ENCODE measurements at regions not wholly inside any gene's neighbourhood (a gene's known extent, or its start where the extent isn't known, plus 50 kb on each side); places are given as distances from the start of the nearest gene placed in this dataset.

- H3K4me3 ChIP-seq (ENCODE audit: low read depth, low read length): no peak overlapping the region
- no peaks in the 10 kb centered on the region for H3K27me3 ChIP-seq (ENCODE audit: control insufficient read depth, insufficient read depth, low read length)
- no peaks in the 10 kb centered on the region for H3K36me3 ChIP-seq (ENCODE audit: control insufficient read depth, insufficient read depth, low read length)
- no peaks in the 10 kb centered on the region for H3K9me3 ChIP-seq (ENCODE audit: control insufficient read depth, insufficient read depth, low read depth, low read length)
- no peak overlapping the region for H3K9ac ChIP-seq (ENCODE audit: low read length)
- H3K4me1 ChIP-seq (ENCODE audit: control insufficient read depth, insufficient read depth, low read length): no peaks in the 10 kb centered on the region
- H3K27ac ChIP-seq (ENCODE audit: low read depth, low read length): no peak overlapping the region
Measured at GRCh38 chr6:71707059-71707458, 179.3 kb upstream of the RIMS1 start.

DNA sequence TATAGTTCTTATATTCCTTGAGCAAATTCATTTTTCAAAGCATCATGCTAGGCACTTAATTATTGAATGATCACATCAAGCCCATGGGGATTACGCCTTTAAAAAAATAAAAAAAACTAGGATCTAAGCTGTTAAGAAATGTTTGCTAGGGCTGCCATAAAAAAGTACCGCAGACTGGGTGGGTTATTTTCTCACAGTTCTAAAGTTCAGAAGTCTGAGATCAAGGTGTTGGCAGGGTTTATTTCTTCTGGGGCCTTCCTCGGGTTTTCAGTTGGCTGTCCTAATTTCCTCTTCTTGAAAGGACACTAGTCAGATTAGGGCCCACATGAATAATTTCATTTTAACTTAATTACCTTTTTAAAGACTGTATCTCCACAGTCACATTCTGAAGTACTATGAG lies 165.6 kb upstream of the RIMS1 start:
- H3K27me3 ChIP-seq (ENCODE audit: control insufficient read depth, insufficient read depth, low read length): no peaks in the 10 kb centered on the region
- no peak overlapping the region for H3K27ac ChIP-seq (ENCODE audit: low read depth, low read length)
- no peak overlapping the region for H3K4me3 ChIP-seq (ENCODE audit: low read depth, low read length)
- no peaks in the 10 kb centered on the region for H3K36me3 ChIP-seq (ENCODE audit: control insufficient read depth, insufficient read depth, low read length)
- H3K9me3 ChIP-seq (ENCODE audit: control insufficient read depth, insufficient read depth, low read depth, low read length): no peaks in the 10 kb centered on the region
- H3K9ac ChIP-seq (ENCODE audit: low read length): no peak overlapping the region
- no peaks in the 10 kb centered on the region for H3K4me1 ChIP-seq (ENCODE audit: control insufficient read depth, insufficient read depth, low read length)

- no peak overlapping the region for H3K4me3 ChIP-seq (ENCODE audit: low read depth, low read length)
- H3K27ac ChIP-seq (ENCODE audit: low read depth, low read length): no peak overlapping the region
- H3K9ac ChIP-seq (ENCODE audit: low read length): no peak overlapping the region
- H3K9me3 ChIP-seq (ENCODE audit: control insufficient read depth, insufficient read depth, low read depth, low read length): no peaks in the 10 kb centered on the region
- H3K36me3 ChIP-seq (ENCODE audit: control insufficient read depth, insufficient read depth, low read length): no peaks in the 10 kb centered on the region
- H3K27me3 ChIP-seq (ENCODE audit: control insufficient read depth, insufficient read depth, low read length): no peaks in the 10 kb centered on the region
- no peaks in the 10 kb centered on the region for H3K4me1 ChIP-seq (ENCODE audit: control insufficient read depth, insufficient read depth, low read length)
Measured at GRCh38 chr6:71721642-71722041, 164.7 kb upstream of the RIMS1 start.

GRCh38 chr6:71722736-71723135 lies 163.6 kb upstream of the RIMS1 start:
- Histone ChIP-seq H3K27me3 (ENCODE audit: control insufficient read depth, insufficient read depth, low read length) (no peaks in the 10 kb centered on the region), H3K4me1 (ENCODE audit: control insufficient read depth, insufficient read depth, low read length) (no peaks in the 10 kb centered on the region), H3K9ac (ENCODE audit: low read length) (no peak overlapping the region), H3K27ac (ENCODE audit: low read depth, low read length) (no peak overlapping the region), H3K36me3 (ENCODE audit: control insufficient read depth, insufficient read depth, low read length) (no peaks in the 10 kb centered on the region), H3K4me3 (ENCODE audit: low read depth, low read length) (no peak overlapping the region), H3K9me3 (ENCODE audit: control insufficient read depth, insufficient read depth, low read depth, low read length) (no peaks in the 10 kb centered on the region)

GRCh38 chr6:71724456-71725125 lies 161.8 kb upstream of the RIMS1 start:
- Histone ChIP-seq H3K36me3 (ENCODE audit: control insufficient read depth, insufficient read depth, low read length) (no peaks in the 10 kb centered on the region), H3K9me3 (ENCODE audit: control insufficient read depth, insufficient read depth, low read depth, low read length) (no peaks in the 10 kb centered on the region), H3K27me3 (ENCODE audit: control insufficient read depth, insufficient read depth, low read length) (no peaks in the 10 kb centered on the region), H3K9ac (ENCODE audit: low read length) (no peak overlapping the region), H3K27ac (ENCODE audit: low read depth, low read length) (no peak overlapping the region), H3K4me3 (ENCODE audit: low read depth, low read length) (no peak overlapping the region), H3K4me1 (ENCODE audit: control insufficient read depth, insufficient read depth, low read length) (no peaks in the 10 kb centered on the region)

GRCh38 chr6:71725126-71725470 lies 161.3 kb upstream of the RIMS1 start:
- H3K27me3 ChIP-seq (ENCODE audit: control insufficient read depth, insufficient read depth, low read length): no peaks in the 10 kb centered on the region
- no peak overlapping the region for H3K27ac ChIP-seq (ENCODE audit: low read depth, low read length)
- no peaks in the 10 kb centered on the region for H3K4me1 ChIP-seq (ENCODE audit: control insufficient read depth, insufficient read depth, low read length)
- no peaks in the 10 kb centered on the region for H3K36me3 ChIP-seq (ENCODE audit: control insufficient read depth, insufficient read depth, low read length)
- H3K4me3 ChIP-seq (ENCODE audit: low read depth, low read length): no peak overlapping the region
- no peak overlapping the region for H3K9ac ChIP-seq (ENCODE audit: low read length)
- no peaks in the 10 kb centered on the region for H3K9me3 ChIP-seq (ENCODE audit: control insufficient read depth, insufficient read depth, low read depth, low read length)

GRCh38 chr6:71726121-71726520 lies 160.2 kb upstream of the RIMS1 start:
- H3K9me3 ChIP-seq (ENCODE audit: control insufficient read depth, insufficient read depth, low read depth, low read length): no peaks in the 10 kb centered on the region
- no peaks in the 10 kb centered on the region for H3K4me1 ChIP-seq (ENCODE audit: control insufficient read depth, insufficient read depth, low read length)
- H3K4me3 ChIP-seq (ENCODE audit: low read depth, low read length): no peak overlapping the region
- H3K27me3 ChIP-seq (ENCODE audit: control insufficient read depth, insufficient read depth, low read length): no peaks in the 10 kb centered on the region
- no peak overlapping the region for H3K27ac ChIP-seq (ENCODE audit: low read depth, low read length)
- H3K9ac ChIP-seq (ENCODE audit: low read length): no peak overlapping the region
- H3K36me3 ChIP-seq (ENCODE audit: control insufficient read depth, insufficient read depth, low read length): no peaks in the 10 kb centered on the region

DNA sequence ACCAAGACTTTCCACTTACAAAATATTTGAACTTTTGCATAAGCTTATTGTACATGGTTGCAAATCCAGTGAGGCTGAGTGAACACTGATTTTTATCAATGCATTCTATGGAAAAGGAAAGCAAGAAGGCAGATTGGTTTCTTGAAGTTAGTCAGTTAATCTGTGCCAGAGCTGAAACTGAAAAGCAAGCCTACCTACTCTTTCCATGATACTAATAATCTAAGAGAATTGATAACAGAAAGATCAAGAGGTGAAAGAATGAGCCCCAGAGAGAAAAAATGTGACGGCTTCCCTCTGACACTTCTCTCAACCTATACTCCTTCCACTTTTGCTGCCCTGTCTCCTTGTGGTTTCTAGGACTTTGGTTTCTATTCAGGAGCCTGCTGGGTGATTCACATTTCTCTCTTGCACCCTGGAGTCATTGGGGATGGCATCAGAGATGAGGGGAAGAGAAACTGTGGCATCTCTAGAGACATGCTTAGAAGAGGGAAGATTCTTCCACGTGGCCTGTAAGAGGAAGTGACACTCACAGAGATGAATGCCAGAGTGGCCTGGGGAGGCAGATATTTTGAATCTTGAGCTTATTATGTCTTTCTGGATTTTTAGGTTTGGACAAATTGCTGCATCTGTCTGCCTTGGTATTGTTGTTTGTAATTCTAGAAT lies 158.6 kb upstream of the RIMS1 start:
- Histone ChIP-seq H3K36me3 (ENCODE audit: control insufficient read depth, insufficient read depth, low read length) (no peaks in the 10 kb centered on the region), H3K4me3 (ENCODE audit: low read depth, low read length) (no peak overlapping the region), H3K27me3 (ENCODE audit: control insufficient read depth, insufficient read depth, low read length) (no peaks in the 10 kb centered on the region), H3K9ac (ENCODE audit: low read length) (no peak overlapping the region), H3K27ac (ENCODE audit: low read depth, low read length) (no peak overlapping the region), H3K9me3 (ENCODE audit: control insufficient read depth, insufficient read depth, low read depth, low read length) (no peaks in the 10 kb centered on the region), H3K4me1 (ENCODE audit: control insufficient read depth, insufficient read depth, low read length) (no peaks in the 10 kb centered on the region)

GRCh38 chr6:71730284-71730683 lies 156.1 kb upstream of the RIMS1 start:
- no peaks in the 10 kb centered on the region for H3K9me3 ChIP-seq (ENCODE audit: control insufficient read depth, insufficient read depth, low read depth, low read length)
- H3K27me3 ChIP-seq (ENCODE audit: control insufficient read depth, insufficient read depth, low read length): no peaks in the 10 kb centered on the region

DNA sequence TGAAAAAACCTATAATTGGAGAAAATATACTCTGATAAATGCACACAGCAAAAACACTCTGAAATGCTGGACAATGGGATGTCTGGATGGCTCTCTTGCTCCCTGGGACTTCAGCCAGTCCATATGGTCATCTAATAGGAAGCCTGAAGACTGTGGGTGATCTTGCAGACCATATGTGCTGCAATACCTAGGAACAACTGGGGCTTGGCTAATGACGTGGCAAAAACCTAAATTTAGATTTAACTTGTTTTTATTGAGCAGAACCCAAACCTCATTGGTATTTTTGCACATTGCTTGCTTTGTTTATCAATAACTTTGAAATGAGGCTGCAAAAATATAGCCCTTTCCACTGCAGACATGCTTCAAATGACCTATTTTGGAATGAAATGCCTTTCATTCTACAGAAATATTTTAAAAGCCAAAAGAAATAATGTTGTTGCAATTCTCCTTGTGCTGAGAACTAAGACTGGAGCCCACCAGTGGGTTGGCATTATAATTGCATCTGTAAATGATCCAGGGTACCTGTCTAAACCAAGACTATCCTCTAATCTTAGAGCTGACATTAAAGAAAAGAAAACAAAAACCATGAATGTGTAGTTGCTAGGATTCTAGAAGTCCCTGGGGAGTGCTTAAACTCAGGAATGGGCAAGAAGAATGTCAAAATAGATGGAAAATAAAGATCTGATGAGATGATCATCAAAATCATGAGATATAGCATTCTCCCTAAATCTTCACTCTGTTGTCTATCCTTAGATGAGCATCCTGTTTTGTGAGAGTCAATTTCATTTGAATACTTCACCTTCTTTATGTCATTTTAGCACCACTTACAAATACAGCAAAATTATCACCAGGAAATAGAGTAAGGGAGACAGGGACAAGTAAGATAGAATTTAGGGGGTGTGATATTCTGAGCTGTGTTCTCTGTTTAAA lies 152.1 kb upstream of the RIMS1 start:
- H3K4me3 ChIP-seq (ENCODE audit: low read depth, low read length): no peak overlapping the region
- H3K4me1 ChIP-seq (ENCODE audit: control insufficient read depth, insufficient read depth, low read length): no peaks in the 10 kb centered on the region
- no peaks in the 10 kb centered on the region for H3K9me3 ChIP-seq (ENCODE audit: control insufficient read depth, insufficient read depth, low read depth, low read length)
- H3K9ac ChIP-seq (ENCODE audit: low read length): no peak overlapping the region
- no peaks in the 10 kb centered on the region for H3K36me3 ChIP-seq (ENCODE audit: control insufficient read depth, insufficient read depth, low read length)
- H3K27me3 ChIP-seq (ENCODE audit: control insufficient read depth, insufficient read depth, low read length): no peaks in the 10 kb centered on the region
- H3K27ac ChIP-seq (ENCODE audit: low read depth, low read length): no peak overlapping the region

More at GRCh38 chr6:71730284-71730683, 156.1 kb upstream of the RIMS1 start:
- H3K4me3 ChIP-seq (ENCODE audit: low read depth, low read length): no peak overlapping the region
- no peaks in the 10 kb centered on the region for H3K4me1 ChIP-seq (ENCODE audit: control insufficient read depth, insufficient read depth, low read length)
- no peak overlapping the region for H3K9ac ChIP-seq (ENCODE audit: low read length)
- no peak overlapping the region for H3K27ac ChIP-seq (ENCODE audit: low read depth, low read length)
- H3K36me3 ChIP-seq (ENCODE audit: control insufficient read depth, insufficient read depth, low read length): no peaks in the 10 kb centered on the region

GRCh38 chr6:71737953-71738352 lies 148.4 kb upstream of the RIMS1 start:
- Histone ChIP-seq H3K9ac (ENCODE audit: low read length) (no peak overlapping the region), H3K36me3 (ENCODE audit: control insufficient read depth, insufficient read depth, low read length) (no peaks in the 10 kb centered on the region), H3K4me3 (ENCODE audit: low read depth, low read length) (no peak overlapping the region), H3K27ac (ENCODE audit: low read depth, low read length) (no peak overlapping the region), H3K4me1 (ENCODE audit: control insufficient read depth, insufficient read depth, low read length) (no peaks in the 10 kb centered on the region), H3K9me3 (ENCODE audit: control insufficient read depth, insufficient read depth, low read depth, low read length) (no peaks in the 10 kb centered on the region), H3K27me3 (ENCODE audit: control insufficient read depth, insufficient read depth, low read length) (no peaks in the 10 kb centered on the region)
